Bone marrow (tissue), 2 donors: ENCODE measurements at regions not wholly inside any gene's neighbourhood (a gene's known extent, or its start where the extent isn't known, plus 50 kb on each side); places are given as distances from the start of the nearest gene placed in this dataset.

Experiments used
- DNase-seq, 2 donors: peaks; one replicate each; lab custom pipeline; 2025; lab: John Stamatoyannopoulos, UW

- no peak for DNase-seq
These were observed 94.6 kb downstream of the HAPSTR1 start for GRCh38 chr16:9186061-9186460.

GRCh38 chr16:9188721-9189120 lies 97.3 kb downstream of the HAPSTR1 start:
- no peak for DNase-seq

GRCh38 chr16:9191274-9191850 lies 99.9 kb downstream of the HAPSTR1 start:
- no peak for DNase-seq

DNA sequence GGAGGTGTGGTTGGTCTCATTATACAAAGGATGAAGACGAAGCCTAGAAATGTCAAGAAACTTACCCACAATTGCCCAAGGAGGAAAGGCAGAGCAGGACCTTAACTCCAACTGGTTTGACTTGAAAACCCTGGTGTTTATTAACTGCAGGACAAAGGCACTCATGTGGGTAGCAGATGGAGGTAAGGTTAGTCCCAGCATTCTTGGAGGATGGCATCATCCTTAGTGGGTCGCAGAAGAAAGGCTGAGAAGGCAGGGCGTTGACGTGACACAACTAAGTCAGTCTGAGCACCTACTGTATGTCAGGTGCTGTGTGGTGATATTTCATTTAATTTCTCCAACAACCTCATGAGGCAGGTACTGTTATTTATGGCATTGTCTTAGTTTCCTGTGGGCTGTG lies 101.3 kb downstream of the HAPSTR1 start:
- DNase-seq, result no peak

- DNase-seq, result no peak
These were observed 103.8 kb downstream of the HAPSTR1 start for GRCh38 chr16:9195287-9195686.

GRCh38 chr16:9197957-9198661 lies 106.7 kb downstream of the HAPSTR1 start:
- DNase-seq, result no peak

DNA sequence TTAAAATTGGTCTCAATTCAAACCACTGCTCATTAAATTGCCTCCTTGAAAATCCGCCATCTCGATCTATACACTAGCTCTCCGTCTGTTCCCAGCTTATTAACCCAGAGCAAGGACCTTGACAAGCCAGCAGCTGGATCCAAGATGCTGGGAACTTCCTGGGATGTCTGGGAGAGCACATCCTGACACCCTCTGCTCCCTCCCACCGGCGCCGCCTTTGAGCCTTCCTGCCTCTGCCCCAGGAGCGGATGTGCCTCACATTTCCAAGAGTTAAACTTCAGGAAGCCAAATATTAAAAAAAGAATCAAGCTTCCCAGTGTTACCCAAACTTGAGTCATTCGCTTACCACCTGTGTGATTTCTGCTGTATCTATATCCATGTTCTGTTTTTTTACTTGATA lies 107.9 kb downstream of the HAPSTR1 start:
- no peak for DNase-seq

DNA sequence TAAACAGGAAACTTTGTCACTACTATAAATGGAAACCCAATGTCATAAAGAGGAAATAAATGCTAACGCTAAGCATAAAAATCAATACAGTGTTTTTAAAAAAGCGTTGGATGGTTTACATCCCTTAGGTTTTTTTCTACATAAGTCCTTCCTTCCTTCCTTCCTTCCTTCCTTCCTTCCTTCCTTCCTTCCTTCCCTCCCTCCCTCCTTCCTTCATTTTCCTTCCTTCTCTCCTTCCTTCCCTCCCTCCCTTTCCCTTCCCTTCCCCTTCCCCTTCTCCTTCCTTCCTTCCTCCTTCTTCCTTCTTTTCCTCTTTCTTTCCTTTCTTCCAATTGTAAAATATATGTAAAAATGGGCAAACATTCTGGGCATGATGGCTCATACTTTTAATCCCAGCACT lies 108.3 kb downstream of the HAPSTR1 start:
- no peak for DNase-seq

GRCh38 chr16:9203956-9204355 lies 112.5 kb downstream of the HAPSTR1 start:
- no peak for DNase-seq

GRCh38 chr16:9205661-9206060 lies 114.2 kb downstream of the HAPSTR1 start:
- DNase-seq, result no peak

- DNase-seq, result no peak
These were observed 114.7 kb downstream of the HAPSTR1 start for GRCh38 chr16:9206156-9206555.

GRCh38 chr16:9212621-9213020 lies 121.2 kb downstream of the HAPSTR1 start:
- DNase-seq, result no peak

DNA sequence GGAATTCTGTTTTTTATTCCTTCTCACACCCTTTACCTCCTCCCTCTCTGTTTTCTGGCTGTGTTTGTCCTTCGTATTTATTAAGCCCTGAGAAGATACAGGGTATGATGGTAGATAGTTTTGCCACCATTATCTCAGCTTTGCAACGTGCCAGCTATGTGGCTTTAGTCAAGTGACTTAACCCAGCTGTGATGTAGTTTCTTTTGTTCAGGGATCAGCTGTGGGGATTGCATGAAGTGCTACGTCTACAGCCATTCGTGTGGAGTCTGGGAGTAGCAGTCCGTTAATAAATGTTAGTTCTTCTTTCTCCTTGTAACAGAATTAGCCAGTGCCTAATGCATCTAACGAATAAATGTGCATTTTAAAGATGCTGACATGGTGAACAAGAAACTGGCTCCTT lies 128.4 kb downstream of the HAPSTR1 start:
- DNase-seq, result no peak

GRCh38 chr16:9225527-9226316 lies 134.3 kb downstream of the HAPSTR1 start:
- no peak for DNase-seq

GRCh38 chr16:9226924-9227323 lies 135.5 kb downstream of the HAPSTR1 start:
- no peak for DNase-seq

- no peak for DNase-seq
These were observed 139.6 kb downstream of the HAPSTR1 start for GRCh38 chr16:9231039-9231438.

DNA sequence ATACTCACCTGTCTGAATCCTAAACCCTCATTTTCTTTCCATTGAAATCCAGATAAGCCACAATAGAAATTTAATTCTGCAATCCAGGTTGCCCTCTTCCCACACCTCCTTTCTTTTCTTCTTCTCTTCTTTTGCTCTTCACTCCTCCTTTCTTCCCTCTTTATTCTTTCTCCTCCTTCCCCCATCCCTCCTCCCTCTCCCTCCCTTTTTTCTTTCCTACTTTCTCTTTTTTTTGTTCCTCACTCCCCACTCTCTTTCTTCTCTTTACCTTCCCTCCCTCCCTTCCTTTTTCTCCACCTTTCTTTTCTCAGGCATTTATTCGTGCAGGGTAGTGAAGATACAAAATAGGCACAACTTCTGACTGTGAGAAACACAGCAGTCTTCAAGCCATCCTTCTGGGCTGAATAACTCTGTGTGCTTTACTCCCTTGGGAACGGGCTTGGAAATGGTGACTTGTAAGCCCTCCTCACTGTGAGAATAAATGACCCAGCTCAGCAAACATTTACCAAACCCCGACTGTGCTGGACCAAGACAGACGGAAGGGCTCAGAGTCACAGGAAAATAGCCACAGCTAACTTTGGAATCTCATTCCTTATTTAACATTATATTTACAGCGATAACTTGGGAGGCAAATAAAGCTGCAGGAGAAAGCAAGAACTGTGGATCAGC lies 140.8 kb downstream of the HAPSTR1 start:
- no peak for DNase-seq

- no peak for DNase-seq
These were observed 144.4 kb downstream of the HAPSTR1 start for GRCh38 chr16:9235867-9236266.

DNA sequence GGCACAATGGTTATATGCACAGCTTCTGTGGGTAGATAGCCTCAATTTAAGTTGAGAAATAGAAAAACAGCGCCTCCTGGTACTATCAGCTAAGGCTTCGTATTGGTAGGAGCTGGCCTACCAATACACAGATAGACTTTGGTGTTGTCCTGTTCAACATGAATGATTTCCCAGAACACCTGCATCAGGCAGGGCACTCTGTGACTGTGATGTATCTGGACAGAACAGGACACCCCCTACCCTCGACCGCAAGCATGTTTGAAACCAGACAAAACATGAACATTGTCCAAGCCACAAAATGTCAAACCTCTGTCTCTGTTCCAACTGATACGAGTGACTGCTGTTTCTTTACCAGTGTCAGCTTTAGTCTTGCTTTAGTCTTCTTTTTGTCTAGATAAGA lies 144.9 kb downstream of the HAPSTR1 start:
- no peak for DNase-seq

DNA sequence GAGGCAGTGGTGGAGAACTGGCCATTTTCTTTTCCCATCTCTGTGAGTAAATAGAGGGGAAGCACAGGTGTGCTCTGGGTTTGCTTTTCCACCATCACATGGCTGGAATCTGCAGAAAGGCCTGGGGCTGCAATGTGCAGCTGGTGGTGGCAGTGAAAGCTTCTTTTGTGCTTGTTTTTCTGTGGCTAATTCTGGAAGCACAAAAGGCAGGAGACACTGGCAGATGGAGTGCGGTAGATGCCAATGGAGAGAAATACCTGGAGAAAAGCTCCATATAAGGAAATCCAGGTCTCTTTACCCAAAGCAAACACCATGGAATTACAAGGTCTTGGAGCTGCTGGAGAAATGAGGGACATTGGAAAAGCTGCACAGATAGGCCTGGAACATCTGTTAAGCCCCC lies 146.9 kb downstream of the HAPSTR1 start:
- DNase-seq, result no peak

- no peak for DNase-seq
These were observed 149.7 kb downstream of the HAPSTR1 start for GRCh38 chr16:9241177-9241576.

GRCh38 chr16:9248162-9248561 lies 156.7 kb downstream of the HAPSTR1 start:
- no peak for DNase-seq

DNA sequence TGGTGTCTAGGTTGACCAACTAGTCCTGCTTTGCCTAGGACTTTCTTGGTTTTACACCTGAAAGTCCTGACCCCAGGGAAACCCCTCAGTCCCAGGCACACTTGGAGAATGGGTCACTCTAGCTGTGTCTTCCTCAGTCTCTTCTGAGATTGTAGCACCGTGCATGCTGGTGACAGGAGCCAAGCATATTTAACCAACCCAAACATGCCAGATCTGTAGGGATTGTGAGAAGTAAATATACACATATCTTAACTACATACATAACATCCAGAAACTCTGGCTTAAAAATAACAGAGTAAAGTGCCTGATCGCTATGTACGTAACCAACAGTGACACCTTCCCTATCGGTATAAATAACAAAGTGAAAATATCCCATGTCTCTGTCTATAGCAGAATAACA lies 158.1 kb downstream of the HAPSTR1 start:
- DNase-seq, result no peak
